Hepatocyte (in vitro differentiated cells): ENCODE measurements at regions not wholly inside any gene's neighbourhood (a gene's known extent, or its start where the extent isn't known, plus 50 kb on each side); places are given as distances from the start of the nearest gene placed in this dataset.

Experiments
- DNase-seq: peaks from one replicate; pipeline ENCODE4 v3.0.0-alpha.2; 2016; ENCODE audit warnings: low spot score
- H2AFZ ChIP-seq: fragments of 200-600 bp; sonication (generic); 2 replicates; pipeline ENCODE4 v1.6.0; 2016; ENCODE audit warnings: antibody characterized with exemption, mild to moderate bottlenecking
- H3K27ac ChIP-seq: fragments of 200-600 bp; sonication (generic); 2 replicates; pipeline ENCODE4 v1.5.1; 2016; ENCODE audit warnings: mild to moderate bottlenecking
- H3K27me3 ChIP-seq: fragments of 200-600 bp; sonication (generic); 2 replicates; pipeline ENCODE4 v1.6.1; 2016
- H3K36me3 ChIP-seq: fragments of 200-600 bp; sonication (generic); replicated peaks from 2 replicates; pipeline ENCODE4 v1.5.1; 2016; ENCODE audit warnings: low read depth; ENCODE audit not compliant: insufficient read depth
- H3K4me1 ChIP-seq: fragments of 200-600 bp; sonication (generic); 2 replicates; pipeline ENCODE4 v1.5.1; 2016; ENCODE audit warnings: mild to moderate bottlenecking, moderate library complexity; ENCODE audit not compliant: insufficient read depth
- H3K4me2 ChIP-seq: fragments of 200-600 bp; sonication (generic); 2 replicates; pipeline ENCODE4 v1.6.0; 2016
- H3K4me3 ChIP-seq: fragments of 200-600 bp; sonication (generic); 2 replicates; pipeline ENCODE4 v1.5.1; 2016; ENCODE audit warnings: mild to moderate bottlenecking
- H3K79me2 ChIP-seq: fragments of 200-600 bp; sonication (generic); 2 replicates; pipeline ENCODE4 v1.6.0; 2017; ENCODE audit warnings: mild to moderate bottlenecking
- H3K9me2 ChIP-seq: fragments of 200-600 bp; sonication (generic); replicated peaks from 2 replicates; pipeline ENCODE4 v1.6.0; 2017; ENCODE audit warnings: mild to moderate bottlenecking; ENCODE audit not compliant: insufficient read depth
- H3K9me3 ChIP-seq: fragments of 200-600 bp; sonication (generic); 2 replicates; pipeline ENCODE4 v1.5.1; 2016; ENCODE audit warnings: low read depth, mild to moderate bottlenecking
- H4K20me1 ChIP-seq: fragments of 200-600 bp; sonication (generic); 2 replicates; pipeline ENCODE4 v1.6.0; 2016; ENCODE audit warnings: mild to moderate bottlenecking; ENCODE audit not compliant: insufficient read depth, poor library complexity, severe bottlenecking
- CTCF ChIP-seq: fragments of 200-600 bp; sonication (generic); IDR thresholded peaks from 2 replicates; pipeline ENCODE4 v1.5.1; 2016; ENCODE audit warnings: antibody characterized with exemption, mild to moderate bottlenecking; ENCODE audit not compliant: poor library complexity
- EZH2 ChIP-seq: fragments of 200-600 bp; sonication (generic); IDR thresholded peaks from 2 replicates; pipeline ENCODE4 v1.6.1; 2016; ENCODE audit warnings: antibody characterized with exemption, mild to moderate bottlenecking, borderline replicate concordance
- EZH2phosphoT487 ChIP-seq: fragments of 200-600 bp; sonication (generic); IDR thresholded peaks from one replicate; pipeline ENCODE4 v1.6.1; 2018; ENCODE audit warnings: antibody characterized with exemption, mild to moderate bottlenecking, low read depth, moderate library complexity; ENCODE audit not compliant: unreplicated experiment, severe bottlenecking
- WGBS: methylation state at CpG from one replicate; pipeline ENCODE4 v1.1.6; 2016; ENCODE audit warnings: low lambda C conversion rate; ENCODE audit errors: missing lambda C conversion rate; 5-methylcytosine and 5-hydroxymethylcytosine counted together

DNA sequence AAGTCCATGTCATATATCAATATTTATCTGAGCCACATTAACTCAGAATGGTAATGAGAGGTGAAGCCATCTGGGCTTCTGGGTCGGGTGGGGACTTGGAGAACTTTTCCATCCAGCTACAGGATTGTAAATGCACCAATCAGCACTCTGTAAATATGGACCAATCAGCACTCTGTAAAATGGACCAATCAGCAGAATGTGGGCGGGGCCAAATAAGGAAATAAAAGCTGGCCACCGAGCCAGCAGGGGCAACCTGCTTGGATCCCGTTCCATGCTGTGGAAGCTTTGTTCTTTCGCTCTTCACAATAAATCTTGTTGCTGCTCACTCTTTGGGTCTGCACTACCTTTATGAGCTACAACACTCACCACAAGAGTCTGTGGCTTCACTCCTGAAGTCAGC lies 253.4 kb downstream of the JRKL start:
- no peak for DNase-seq
- Histone ChIP-seq H3K4me1 (peaks cover 13% of the 10 kb centered on the region), H3K27ac (no peak overlapping the region), H4K20me1 (no peaks in the 10 kb centered on the region), H2AFZ (no peak overlapping the region), H3K79me2 (no peaks in the 10 kb centered on the region), H3K36me3 (no peaks in the 10 kb centered on the region), H3K4me2 (no peak overlapping the region), H3K4me3 (no peak overlapping the region), H3K9me3 (no peaks in the 10 kb centered on the region), H3K9me2 (no peaks in the 10 kb centered on the region), H3K27me3 (no peaks in the 10 kb centered on the region)
- 82% methylated on average over 5 of the region's 5 CpGs for WGBS
- no peak for TF ChIP-seq EZH2
- TF ChIP-seq EZH2phosphoT487 = no peak
- no peak for TF ChIP-seq CTCF

DNA sequence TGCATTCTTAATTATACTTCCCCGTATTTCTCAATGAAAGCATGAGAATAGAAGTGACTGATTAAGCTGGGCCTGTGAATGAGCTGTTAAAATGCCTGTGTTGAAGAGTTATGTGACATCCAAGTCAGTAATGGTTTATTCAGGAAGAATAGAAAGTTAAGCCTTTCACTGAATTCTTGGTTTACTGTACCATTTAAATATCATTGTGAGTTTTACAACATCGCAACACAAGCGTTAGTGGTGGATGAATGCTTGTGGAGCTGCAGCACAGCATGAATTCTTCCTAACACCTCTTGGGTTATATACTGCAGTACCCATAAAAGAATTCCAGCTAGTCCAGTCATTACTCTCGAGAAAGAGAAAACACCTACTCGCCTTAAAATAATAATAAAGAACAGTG lies 257.8 kb downstream of the JRKL start:
- H2AFZ ChIP-seq = no peak overlapping the region
- no peak for TF ChIP-seq CTCF
- no peak for TF ChIP-seq EZH2
- TF ChIP-seq EZH2phosphoT487 = no peak
- no peaks in the 10 kb centered on the region for H3K36me3 ChIP-seq
- no peak for DNase-seq
- H3K4me1 ChIP-seq = peaks cover 4% of the 10 kb centered on the region
- no peaks in the 10 kb centered on the region for H3K9me3 ChIP-seq
- WGBS = 72% methylated on average over 5 of the region's 5 CpGs
- H3K27me3 ChIP-seq = no peaks in the 10 kb centered on the region
- H4K20me1 ChIP-seq = no peaks in the 10 kb centered on the region
- no peaks in the 10 kb centered on the region for H3K79me2 ChIP-seq
- H3K27ac ChIP-seq = no peak overlapping the region
- no peak overlapping the region for H3K4me2 ChIP-seq
- no peak overlapping the region for H3K4me3 ChIP-seq
- H3K9me2 ChIP-seq = no peaks in the 10 kb centered on the region

DNA sequence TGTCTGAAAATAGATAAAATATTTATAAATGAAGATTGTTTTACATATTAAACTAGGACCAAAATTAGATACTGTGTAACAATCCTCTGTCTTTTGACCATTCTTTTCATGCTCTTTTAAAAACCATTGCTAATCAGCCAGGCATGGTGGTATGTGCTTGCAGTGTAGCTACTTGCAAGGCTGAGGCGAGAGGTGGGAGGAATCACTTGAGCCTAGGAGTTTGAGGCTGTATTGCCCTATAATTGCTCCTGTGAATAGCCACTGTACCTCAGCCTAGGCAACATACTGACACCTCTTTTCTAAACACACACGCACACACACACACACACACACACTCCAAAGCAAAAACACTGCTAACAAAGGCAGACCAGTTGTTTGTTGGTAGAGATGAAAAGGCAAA lies 259.2 kb downstream of the JRKL start:
- peak overlapping the region; percentile 45 for H3K27ac ChIP-seq
- no peaks in the 10 kb centered on the region for H3K27me3 ChIP-seq
- no peaks in the 10 kb centered on the region for H3K79me2 ChIP-seq
- H2AFZ ChIP-seq = no peak overlapping the region
- H3K9me2 ChIP-seq = no peaks in the 10 kb centered on the region
- H3K36me3 ChIP-seq = no peaks in the 10 kb centered on the region
- no peaks in the 10 kb centered on the region for H3K4me1 ChIP-seq
- WGBS = 71% methylated on average over 2 of the region's 2 CpGs
- no peak overlapping the region for H3K4me3 ChIP-seq
- TF ChIP-seq CTCF (no peak), EZH2phosphoT487 (no peak), EZH2 (no peak)
- no peak for DNase-seq
- H3K4me2 ChIP-seq = no peak overlapping the region
- H3K9me3 ChIP-seq = no peaks in the 10 kb centered on the region
- no peaks in the 10 kb centered on the region for H4K20me1 ChIP-seq

GRCh38 chr11:96652516-96652915 lies 262.7 kb downstream of the JRKL start:
- no peak for TF ChIP-seq CTCF
- no peak for TF ChIP-seq EZH2phosphoT487
- TF ChIP-seq EZH2 = no peak
- Histone ChIP-seq H3K9me3 (no peaks in the 10 kb centered on the region), H3K27ac (no peak overlapping the region), H3K4me2 (no peak overlapping the region), H3K4me3 (no peak overlapping the region), H3K27me3 (no peaks in the 10 kb centered on the region), H3K9me2 (no peaks in the 10 kb centered on the region), H4K20me1 (no peaks in the 10 kb centered on the region), H3K36me3 (no peaks in the 10 kb centered on the region), H3K79me2 (no peaks in the 10 kb centered on the region), H3K4me1 (no peaks in the 10 kb centered on the region), H2AFZ (no peak overlapping the region)
- 92% methylated on average over 2 of the region's 2 CpGs for WGBS
- no peak for DNase-seq
